ENCODE measurements at regions not wholly inside any gene's neighbourhood (a gene's known extent, or its start where the extent isn't known, plus 50 kb on each side); places are given as distances from the start of the nearest gene placed in this dataset.
"Not testable (repeated sequence)": the region's sequence is repeated elsewhere in the genome, so short reads cannot be mapped to it uniquely, and the experiment has no call there.

DNA sequence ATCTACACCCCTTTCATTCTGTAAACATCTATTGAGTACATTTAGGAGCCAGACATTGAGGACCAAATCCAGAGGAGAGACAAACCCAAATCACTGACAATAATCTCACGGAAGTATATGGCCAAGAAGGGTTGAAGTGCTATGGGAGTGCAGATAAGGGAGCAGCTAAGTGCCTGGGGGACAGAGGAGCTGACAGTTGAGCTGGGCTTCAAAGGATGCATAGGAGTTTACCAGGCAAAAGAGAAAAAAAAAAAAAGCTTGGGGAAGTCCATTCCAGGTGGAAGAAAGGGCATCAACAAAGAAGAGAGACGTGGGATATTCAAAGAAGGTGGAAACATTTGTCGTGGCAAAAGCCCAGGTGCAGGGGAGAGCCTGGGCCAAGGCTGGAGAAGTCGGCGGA, 60.5 kb upstream of the NANOS1 start:
- TF ChIP-seq, protein P1, sequence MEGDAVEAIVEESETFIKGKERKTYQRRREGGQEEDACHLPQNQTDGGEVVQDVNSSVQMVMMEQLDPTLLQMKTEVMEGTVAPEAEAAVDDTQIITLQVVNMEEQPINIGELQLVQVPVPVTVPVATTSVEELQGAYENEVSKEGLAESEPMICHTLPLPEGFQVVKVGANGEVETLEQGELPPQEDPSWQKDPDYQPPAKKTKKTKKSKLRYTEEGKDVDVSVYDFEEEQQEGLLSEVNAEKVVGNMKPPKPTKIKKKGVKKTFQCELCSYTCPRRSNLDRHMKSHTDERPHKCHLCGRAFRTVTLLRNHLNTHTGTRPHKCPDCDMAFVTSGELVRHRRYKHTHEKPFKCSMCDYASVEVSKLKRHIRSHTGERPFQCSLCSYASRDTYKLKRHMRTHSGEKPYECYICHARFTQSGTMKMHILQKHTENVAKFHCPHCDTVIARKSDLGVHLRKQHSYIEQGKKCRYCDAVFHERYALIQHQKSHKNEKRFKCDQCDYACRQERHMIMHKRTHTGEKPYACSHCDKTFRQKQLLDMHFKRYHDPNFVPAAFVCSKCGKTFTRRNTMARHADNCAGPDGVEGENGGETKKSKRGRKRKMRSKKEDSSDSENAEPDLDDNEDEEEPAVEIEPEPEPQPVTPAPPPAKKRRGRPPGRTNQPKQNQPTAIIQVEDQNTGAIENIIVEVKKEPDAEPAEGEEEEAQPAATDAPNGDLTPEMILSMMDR (IDR thresholded peaks at IDR 0.05; ENCODE audit: control insufficient read depth, extremely low read depth, insufficient read depth), result no peak
- H3K4me3 ChIP-seq (ENCODE audit: low read depth, low read length), result no peak overlapping the region
- DNase-seq (ENCODE audit: low read depth), result no peak

DNA sequence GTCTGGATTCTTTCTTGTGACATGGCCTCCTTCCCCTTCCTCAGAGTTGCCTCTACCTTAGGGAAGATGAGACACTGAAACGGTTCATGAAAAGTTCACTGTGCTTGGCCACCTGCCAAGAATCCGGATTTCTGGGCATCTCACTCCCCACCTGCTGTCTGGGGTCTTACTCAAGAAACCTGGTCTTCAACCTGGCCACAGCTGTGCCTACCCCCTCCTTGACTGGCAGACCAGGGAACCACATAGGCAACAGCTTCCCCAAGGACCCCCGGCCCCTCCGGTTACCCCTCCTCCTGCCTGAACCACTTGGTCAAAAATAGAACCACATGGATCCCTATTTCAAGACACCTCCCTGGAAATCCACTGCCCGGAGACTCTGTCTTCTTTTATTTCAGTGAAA, 58.7 kb upstream of the NANOS1 start:
- TF ChIP-seq, protein P1 (IDR thresholded peaks at IDR 0.05; ENCODE audit: control insufficient read depth, extremely low read depth, insufficient read depth), result no peak
- no peak for DNase-seq (ENCODE audit: low read depth)

DNA sequence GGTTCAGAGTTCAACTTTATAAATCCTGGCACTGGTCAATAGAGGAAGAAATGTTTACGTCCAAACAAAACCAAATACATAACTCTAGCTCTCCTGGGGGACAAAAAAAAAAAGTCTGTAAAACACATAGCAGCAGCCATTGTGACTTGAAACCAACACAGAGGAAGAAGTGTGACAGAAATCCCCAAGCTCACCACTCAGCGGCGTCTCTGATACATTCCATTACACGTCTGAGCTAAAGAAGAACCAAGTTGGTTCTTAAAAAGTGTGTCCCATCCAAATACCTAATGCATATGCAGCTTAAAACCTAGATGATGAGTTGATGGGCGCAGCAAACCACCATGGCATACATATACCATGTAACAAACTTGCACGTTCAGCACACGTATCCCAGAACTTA, 58.3 kb upstream of the NANOS1 start:
- no peak overlapping the region for H3K4me3 ChIP-seq (ENCODE audit: low read depth, low read length)
- TF ChIP-seq, protein P1 (IDR thresholded peaks at IDR 0.05; ENCODE audit: control insufficient read depth, extremely low read depth, insufficient read depth), result no peak
- DNase-seq (ENCODE audit: low read depth), result no peak

More for the DNA sequence above, 58.7 kb upstream of the NANOS1 start:
- no peak overlapping the region for H3K4me3 ChIP-seq (ENCODE audit: low read depth, low read length)

DNA sequence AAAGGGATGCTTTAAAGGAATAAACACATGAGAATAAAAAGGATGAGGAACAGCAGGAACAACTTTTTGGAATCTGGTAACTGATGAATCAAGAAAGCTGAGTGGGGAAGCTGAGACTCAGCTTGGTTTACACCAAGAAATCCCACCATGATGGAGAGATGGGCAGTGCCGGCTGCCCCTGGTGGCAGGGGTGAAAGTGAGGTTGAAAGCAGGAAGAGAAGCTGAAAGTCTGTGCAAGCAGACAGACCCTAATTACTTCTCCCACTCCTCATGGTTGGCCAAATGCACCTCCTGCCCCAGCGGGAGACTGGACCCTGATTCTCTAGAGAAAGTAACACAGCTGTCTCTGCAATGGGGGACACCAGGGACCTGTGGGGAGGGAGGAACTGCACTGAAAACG, 57.6 kb upstream of the NANOS1 start:
- TF ChIP-seq, protein P1 (IDR thresholded peaks at IDR 0.05; ENCODE audit: control insufficient read depth, extremely low read depth, insufficient read depth), result no peak
- H3K4me3 ChIP-seq (ENCODE audit: low read depth, low read length), result no peak overlapping the region
- DNase-seq (ENCODE audit: low read depth), result no peak

DNA sequence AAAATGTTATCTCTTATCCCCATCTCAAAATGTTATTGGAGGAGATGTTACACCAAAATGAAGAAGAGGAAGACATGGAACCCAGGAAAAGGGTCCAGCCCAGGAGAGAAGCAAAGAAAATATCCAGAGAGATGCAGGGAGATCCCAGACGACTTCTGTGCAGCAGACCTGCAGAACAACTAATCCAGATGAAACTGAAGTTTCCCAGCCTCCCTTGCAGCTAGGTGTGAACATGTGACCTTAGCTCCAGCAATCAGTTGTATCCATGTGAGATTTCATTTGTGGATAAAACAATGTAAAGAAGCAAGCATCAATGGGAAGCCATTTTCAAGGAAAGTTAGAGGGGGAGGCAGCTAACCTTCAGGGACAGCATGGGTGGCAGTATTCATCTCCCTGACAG, 55.8 kb upstream of the NANOS1 start:
- DNase-seq (ENCODE audit: low read depth), result no peak
- TF ChIP-seq, protein P1 (IDR thresholded peaks at IDR 0.05; ENCODE audit: control insufficient read depth, extremely low read depth, insufficient read depth), result no peak
- no peak overlapping the region for H3K4me3 ChIP-seq (ENCODE audit: low read depth, low read length)

DNA sequence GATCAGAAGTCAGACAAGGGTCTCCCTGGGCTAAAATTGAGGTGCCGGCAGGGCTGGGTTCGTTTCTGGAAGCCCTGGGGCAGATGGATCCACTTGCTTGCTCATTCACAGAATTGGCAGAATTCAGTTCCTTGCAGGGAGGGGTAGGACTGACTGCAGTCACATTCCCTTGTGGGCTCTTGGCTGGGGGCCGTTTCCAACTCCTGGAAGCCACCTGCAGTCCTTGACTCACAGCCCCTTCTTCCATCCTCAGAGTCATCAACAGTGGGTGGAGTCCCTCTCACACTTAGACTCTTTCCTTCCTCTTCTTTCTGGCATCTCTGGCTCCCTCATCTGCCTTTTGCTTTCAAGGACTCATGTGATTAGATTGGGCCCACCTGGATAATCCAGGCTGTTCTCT, 54.6 kb upstream of the NANOS1 start:
- H3K4me3 ChIP-seq (ENCODE audit: low read depth, low read length), result no peak overlapping the region
- DNase-seq (ENCODE audit: low read depth), result no peak
- TF ChIP-seq, protein P1 (IDR thresholded peaks at IDR 0.05; ENCODE audit: control insufficient read depth, extremely low read depth, insufficient read depth), result no peak

DNA sequence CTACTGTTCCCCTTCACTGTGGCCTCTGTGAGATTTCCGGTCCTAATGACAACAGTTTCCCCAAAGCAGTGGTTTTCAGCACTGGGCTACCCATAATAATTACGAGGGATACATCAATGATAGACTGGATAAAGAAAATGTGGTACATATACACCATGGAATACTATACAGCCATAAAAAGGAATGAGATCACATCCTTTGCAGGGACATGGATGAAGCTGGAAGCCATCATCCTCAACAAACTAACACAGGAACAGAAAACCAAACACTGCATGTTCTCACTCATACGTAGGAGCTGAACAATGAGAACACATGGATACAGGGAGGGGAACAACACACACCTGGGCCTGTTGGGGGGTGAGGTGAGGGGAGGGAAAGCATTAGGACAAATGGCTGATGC, 53.3 kb upstream of the NANOS1 start:
- not testable (repeated sequence) for H3K4me3 ChIP-seq (ENCODE audit: low read depth, low read length); DNase-seq (ENCODE audit: low read depth)

Data from LNCaP clone FGC (cell line).